Keratinocyte (primary cell): ENCODE measurements at regions not wholly inside any gene's neighbourhood (a gene's known extent, or its start where the extent isn't known, plus 50 kb on each side); places are given as distances from the start of the nearest gene placed in this dataset.
"Not testable (repeated sequence)": the region's sequence is repeated elsewhere in the genome, so short reads cannot be mapped to it uniquely, and the experiment has no call there.

Experiments
- CTCF ChIP-seq, 3 experiments: IDR thresholded peaks in 1 of 3; conservative IDR thresholded peaks in 1 of 3; optimal IDR thresholded peaks in 1 of 3; 2 replicates in 2 of 3; 3 replicates in 1 of 3; pipeline versions ENCODE3 to v1.5.1; 2011; ENCODE audit warnings: low read length in 3 of 3, mild to moderate bottlenecking in 3 of 3, moderate library complexity in 2 of 3, control low read depth in 1 of 3, inconsistent platforms in 1 of 3; ENCODE audit not compliant: insufficient read depth in 2 of 3; ENCODE audit errors: extremely low read depth in 1 of 3
- EZH2 ChIP-seq: IDR thresholded peaks from one replicate; pipeline ENCODE4 v1.6.1; 2012; ENCODE audit warnings: inconsistent platforms, mild to moderate bottlenecking, low read length, moderate library complexity

- TF ChIP-seq EZH2; CTCF (optimal IDR thresholded peaks at IDR 0.05 in 1 of 3, IDR thresholded peaks at IDR 0.05 in 1 of 3, conservative IDR thresholded peaks at IDR 0.05 in 1 of 3; ENCODE audit: extremely low read depth in 1 of 3, insufficient read depth in 2 of 3, low read length in 3 of 3): not testable (repeated sequence)
Measured at GRCh38 chr21:22377795-22378194, 1379.6 kb downstream of the NCAM2 start.
